Activated CD8-positive, alpha-beta memory T cell treated with anti-CD3 and anti-CD28 coated beads, Interleukin-2, amount 50 U/mL, for 24 hours (primary cell): ENCODE measurements at regions not wholly inside any gene's neighbourhood (a gene's known extent, or its start where the extent isn't known, plus 50 kb on each side); places are given as distances from the start of the nearest gene placed in this dataset.
"Not testable (repeated sequence)": the region's sequence is repeated elsewhere in the genome, so short reads cannot be mapped to it uniquely, and the experiment has no call there.

Experiments
- DNase-seq: peaks from one replicate; pipeline ENCODE4 v3.0.0-alpha.2; 2020; ENCODE audit errors: extremely low read depth

GRCh38 chr16:65845466-65846209 is 520.9 kb upstream of the CDH5 start:
- DNase-seq = no peak

DNA sequence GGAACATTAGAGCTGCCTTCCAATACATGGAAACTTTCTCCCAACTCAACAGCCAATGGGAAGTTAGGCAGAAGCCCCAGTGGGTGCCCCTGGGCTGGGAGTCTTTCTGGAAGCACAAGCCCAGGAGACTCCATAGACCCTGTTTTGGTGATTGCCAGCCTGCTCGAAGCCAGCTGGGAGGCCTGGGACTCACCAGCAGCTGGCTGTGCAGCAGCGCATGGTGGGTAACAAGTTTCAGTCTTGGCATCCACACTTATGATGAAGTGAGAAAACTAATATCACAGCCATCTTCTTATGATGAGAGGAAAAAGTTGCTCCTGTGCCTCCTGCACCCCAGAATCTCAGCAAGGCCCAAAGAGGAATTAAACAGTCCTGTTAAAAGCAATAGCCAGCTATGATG is 522.5 kb upstream of the CDH5 start:
- no peak for DNase-seq

GRCh38 chr16:65842067-65842466 is 524.4 kb upstream of the CDH5 start:
- no peak for DNase-seq

DNA sequence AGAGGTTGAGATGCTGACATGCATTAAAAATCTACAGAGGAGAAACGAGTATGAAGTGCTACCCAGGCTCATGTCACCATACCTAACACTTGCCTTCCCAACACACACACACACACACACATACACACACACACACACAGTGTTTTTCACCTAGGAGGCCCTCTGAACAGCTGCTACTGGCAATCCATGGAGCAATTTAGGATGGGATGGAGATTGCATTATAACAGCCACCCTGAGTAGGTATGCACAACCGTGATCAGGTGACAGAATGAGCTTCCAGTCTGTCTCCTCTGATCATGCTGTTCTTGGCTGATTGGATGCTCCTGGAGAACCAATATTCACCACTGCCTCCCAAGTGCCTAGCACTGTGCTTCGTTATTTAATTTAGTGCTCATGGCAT is 528.5 kb upstream of the CDH5 start:
- DNase-seq = no peak

GRCh38 chr16:65837464-65837863 is 529.0 kb upstream of the CDH5 start:
- no peak for DNase-seq

- no peak for DNase-seq
Observed at GRCh38 chr16:65834688-65835087, 531.8 kb upstream of the CDH5 start.

- no peak for DNase-seq
Observed at GRCh38 chr16:65833171-65833871, 533.2 kb upstream of the CDH5 start.

DNA sequence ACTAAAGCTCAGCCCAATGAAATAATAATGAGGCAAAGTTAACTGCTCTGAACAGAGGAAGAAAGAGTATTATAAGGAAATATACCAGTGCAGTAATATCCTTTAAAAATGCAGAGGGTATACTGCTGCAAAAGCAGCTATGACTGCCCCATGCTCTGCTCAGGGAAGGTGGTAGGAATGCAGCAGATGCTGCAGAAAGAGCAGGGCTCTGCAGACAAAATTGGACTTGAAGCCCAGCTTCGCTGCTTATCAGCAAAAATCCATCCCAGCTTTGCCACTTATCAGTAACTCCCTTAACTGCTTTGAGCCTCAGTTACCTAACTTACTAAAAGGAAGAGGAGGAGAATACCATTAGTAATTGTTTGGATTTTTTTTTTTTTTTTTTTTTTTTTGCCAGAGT is 533.8 kb upstream of the CDH5 start:
- no peak for DNase-seq

GRCh38 chr16:65831903-65832666 is 534.4 kb upstream of the CDH5 start:
- no peak for DNase-seq

DNA sequence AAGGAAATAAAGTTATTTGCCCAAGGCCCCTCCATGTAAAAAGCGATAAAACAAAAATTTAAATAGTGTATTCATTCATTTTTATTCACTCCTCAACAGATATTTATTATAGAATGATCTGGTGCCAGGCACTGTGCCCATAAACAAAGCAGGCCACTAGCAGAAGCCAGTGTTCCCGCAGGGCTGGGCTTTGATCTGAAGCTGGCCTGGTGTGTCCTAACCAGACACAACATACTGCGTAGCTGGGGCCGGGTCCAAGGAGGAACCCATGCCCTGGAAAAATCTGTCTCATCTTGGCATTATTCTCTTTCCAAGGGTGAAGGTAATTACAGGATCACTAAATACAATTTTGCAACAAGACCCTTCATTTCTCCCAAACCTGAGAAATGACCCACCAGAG is 537.4 kb upstream of the CDH5 start:
- no peak for DNase-seq

DNA sequence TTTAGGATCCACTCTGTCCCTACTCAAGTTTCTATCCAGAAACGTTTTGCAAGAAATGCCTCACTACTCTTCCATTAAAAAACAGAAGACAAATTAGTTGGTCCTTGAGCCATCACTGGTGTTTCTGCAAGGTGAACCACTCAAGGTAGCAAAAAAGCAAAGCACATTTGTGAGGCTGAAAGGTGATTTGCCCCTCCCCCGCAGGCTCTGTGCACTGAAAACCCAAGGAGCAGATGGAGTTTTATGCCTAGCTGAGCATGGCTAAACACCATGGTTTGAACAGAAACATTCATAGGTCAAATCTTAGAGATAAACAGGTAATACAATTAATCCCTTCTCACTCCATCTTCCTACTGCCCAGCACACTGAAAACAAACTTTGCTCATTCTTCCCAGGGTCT is 538.2 kb upstream of the CDH5 start:
- DNase-seq = no peak

GRCh38 chr16:65827231-65827630 is 539.3 kb upstream of the CDH5 start:
- no peak for DNase-seq

DNA sequence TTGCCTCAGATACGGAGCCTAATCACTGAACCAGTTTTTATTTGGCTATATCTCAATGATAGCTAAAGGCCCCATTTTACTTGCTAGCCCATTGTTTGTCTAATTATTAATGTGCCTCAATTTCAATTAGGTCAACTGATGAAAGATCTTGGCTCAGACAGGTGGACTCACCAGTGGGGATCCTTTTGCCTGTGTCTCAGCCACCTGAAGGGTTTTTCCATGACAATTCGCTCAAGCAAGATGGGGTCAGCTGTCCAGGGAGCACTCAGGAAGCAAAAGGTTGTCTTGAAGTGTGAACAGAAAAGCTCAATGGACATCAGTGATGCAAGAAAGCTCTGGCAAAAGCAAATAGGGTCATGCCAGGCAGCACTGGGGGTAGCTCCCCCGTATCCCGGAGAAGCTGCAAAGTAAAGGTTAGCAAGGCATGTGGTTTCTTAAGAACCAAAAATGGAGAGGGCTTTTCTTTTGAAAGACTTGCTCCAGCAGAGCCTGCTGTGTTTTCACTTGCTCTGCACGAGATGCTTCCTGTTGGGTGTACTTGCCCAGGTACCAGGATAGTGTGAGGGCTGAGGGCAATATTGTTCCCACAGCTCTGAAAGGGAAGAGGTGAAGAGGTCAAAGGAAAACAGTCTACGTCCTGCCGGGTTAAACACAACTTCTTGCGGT is 541.2 kb upstream of the CDH5 start:
- no peak for DNase-seq

DNA sequence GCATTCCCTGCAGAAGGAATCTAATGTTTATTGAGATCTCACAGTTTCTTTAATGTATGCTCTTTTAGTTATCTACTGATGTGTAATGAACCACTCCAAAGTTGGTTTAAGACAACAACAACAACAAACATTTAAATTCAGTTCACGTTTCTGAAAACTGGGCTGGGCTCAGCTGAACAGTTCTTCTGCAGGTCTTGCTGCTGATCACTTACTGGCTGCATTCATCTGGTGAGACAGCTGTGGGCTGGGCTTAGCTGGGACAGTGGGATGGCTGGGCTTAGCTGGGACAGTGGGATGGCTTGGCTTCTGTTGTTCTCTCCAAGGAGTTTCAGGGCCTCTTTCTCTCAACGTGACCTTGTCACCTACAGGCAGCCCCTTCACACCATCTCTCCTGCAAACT is 544.3 kb upstream of the CDH5 start:
- DNase-seq = no peak

GRCh38 chr16:65819136-65819898 is 547.2 kb upstream of the CDH5 start:
- DNase-seq = no peak

DNA sequence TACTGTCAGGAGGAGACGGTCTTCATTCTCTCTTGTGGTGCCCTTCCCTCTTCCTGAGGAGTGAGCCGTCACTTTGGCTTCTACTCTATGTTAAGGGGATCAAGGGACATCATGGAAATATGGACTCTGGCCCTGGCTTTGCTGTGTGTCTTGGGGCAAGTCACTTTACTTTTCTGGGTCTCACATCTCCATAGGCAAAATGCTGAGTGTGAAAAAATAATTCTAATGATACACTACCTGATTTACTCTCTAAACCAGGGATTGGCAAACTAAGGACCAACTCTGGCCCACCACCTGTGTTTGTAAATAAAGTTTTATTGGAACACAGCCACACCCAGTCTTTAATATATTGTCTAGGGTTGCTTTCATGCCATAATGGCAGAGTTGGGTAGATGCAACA is 548.7 kb upstream of the CDH5 start:
- no peak for DNase-seq

- no peak for DNase-seq
Observed at GRCh38 chr16:65817066-65817465, 549.4 kb upstream of the CDH5 start.

- no peak for DNase-seq
Observed at GRCh38 chr16:65816556-65816955, 549.9 kb upstream of the CDH5 start.

DNA sequence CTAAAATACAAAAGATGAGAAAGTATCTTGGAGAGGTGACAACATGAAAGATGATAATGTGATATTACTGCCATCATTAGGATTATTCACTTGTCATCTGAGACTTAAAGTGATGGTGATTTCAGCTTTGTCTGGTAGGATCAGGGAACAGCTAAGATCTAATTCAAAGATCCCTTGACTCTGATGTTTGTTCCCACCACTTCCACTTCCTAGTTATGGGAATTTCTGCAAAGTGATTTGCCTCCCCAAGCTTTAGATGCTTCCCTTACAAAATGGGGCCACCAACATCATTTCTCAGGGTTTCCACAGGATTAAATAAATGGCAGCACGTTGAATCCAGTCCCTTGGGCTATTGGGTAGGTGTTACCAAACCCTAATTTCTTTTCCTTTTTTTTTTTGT is 550.8 kb upstream of the CDH5 start:
- no peak for DNase-seq

GRCh38 chr16:65813879-65814278 is 552.6 kb upstream of the CDH5 start:
- DNase-seq = not testable (repeated sequence)

GRCh38 chr16:65809627-65810026 is 556.9 kb upstream of the CDH5 start:
- DNase-seq = no peak

DNA sequence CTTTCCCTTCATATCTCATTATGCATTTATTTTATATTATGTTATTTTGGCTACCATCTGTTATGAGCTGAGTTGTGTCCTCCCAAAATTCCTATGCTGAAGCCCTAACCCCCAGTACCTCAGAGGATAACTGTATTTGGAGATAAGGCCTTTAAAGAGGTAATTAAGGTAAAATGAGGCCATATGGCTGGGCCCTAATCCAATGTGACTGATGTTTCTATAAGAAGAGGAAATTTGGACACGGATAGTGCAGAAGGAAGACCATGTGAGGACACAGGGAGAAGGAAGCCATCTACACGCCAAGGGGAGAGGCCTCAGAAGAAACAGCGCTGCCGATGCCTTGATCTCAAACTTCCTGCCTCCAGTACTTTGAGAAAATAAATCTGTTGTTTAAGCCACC is 557.7 kb upstream of the CDH5 start:
- no peak for DNase-seq
